ENCODE measurements at regions not wholly inside any gene's neighbourhood (a gene's known extent, or its start where the extent isn't known, plus 50 kb on each side); places are given as distances from the start of the nearest gene placed in this dataset.
"Not testable (repeated sequence)": the region's sequence is repeated elsewhere in the genome, so short reads cannot be mapped to it uniquely, and the experiment has no call there.

DNA sequence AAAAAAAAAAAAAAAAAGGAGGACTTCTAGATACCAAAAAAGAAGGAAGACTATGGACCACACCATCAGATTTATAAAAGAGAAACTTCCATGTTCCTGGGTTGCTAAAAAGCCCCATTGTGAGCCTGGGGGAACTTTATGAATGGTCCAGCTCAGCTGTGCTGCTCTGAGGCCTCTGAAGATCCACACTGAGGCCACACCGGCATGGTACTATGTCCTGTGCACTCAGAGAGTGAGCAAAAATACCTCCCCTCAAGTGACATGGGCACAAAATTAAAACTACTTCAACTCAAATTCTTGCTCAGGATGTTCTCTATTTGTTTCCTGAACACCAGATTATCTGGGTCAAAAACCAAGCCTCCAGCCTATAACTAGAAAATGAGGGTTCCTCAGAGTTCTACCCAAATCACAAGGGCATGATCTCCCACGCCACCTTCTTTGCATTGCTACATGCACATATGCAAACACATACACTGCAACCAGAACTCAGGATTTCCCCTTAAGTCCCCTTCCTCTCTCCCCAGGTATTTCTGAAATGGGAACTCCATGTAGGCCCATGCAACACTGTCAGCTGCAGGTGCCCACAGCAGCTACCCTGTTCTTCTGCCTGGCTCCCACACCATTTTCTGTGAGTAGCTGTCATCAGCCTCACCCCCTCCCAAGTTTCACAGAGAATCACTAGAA lies 94.4 kb downstream of the SH3GLB1 start:
- no peaks in the 10 kb centered on the region for H3K27me3 ChIP-seq (ENCODE audit: control insufficient read depth in 5 of 5, insufficient read depth in 4 of 5, low read length in 5 of 5)
- no peak overlapping the region for H3K4me3 ChIP-seq (ENCODE audit: low read depth in 1 of 5, low read length in 5 of 5)
- H3K9me3 ChIP-seq (ENCODE audit: control insufficient read depth in 5 of 5, low read length in 5 of 5) = peaks cover 0 to 4% (median 0%) of the 10 kb centered on the region in 5 donors
- no peak overlapping the region for H3K27ac ChIP-seq (ENCODE audit: low read depth, low read length)
- peaks cover 0 to 9% (median 5%) of the 10 kb centered on the region in 5 donors for H3K4me1 ChIP-seq (ENCODE audit: control insufficient read depth in 5 of 5, insufficient read depth in 5 of 5, low read length in 5 of 5)
- H3K36me3 ChIP-seq (ENCODE audit: control insufficient read depth in 5 of 5, insufficient read depth in 5 of 5, low read length in 5 of 5) = no peaks in the 10 kb centered on the region
- no peak overlapping the region for H3K9ac ChIP-seq (ENCODE audit: low read length in 5 of 5)

- not testable (repeated sequence) for H3K4me1 ChIP-seq (ENCODE audit: control insufficient read depth in 5 of 5, insufficient read depth in 5 of 5, low read length in 5 of 5); H3K4me3 ChIP-seq (ENCODE audit: low read depth in 1 of 5, low read length in 5 of 5); H3K9me3 ChIP-seq (ENCODE audit: control insufficient read depth in 5 of 5, low read length in 5 of 5); H3K27me3 ChIP-seq (ENCODE audit: control insufficient read depth in 5 of 5, insufficient read depth in 4 of 5, low read length in 5 of 5); H3K27ac ChIP-seq (ENCODE audit: low read depth, low read length); H3K9ac ChIP-seq (ENCODE audit: low read length in 5 of 5); H3K36me3 ChIP-seq (ENCODE audit: control insufficient read depth in 5 of 5, insufficient read depth in 5 of 5, low read length in 5 of 5)
Measured at GRCh38 chr1:86803641-86804040, 99.3 kb downstream of the SH3GLB1 start.

GRCh38 chr1:86805898-86806519 lies 101.6 kb downstream of the SH3GLB1 start:
- not testable (repeated sequence) for H3K27ac ChIP-seq (ENCODE audit: low read depth, low read length); H3K9me3 ChIP-seq (ENCODE audit: control insufficient read depth in 5 of 5, low read length in 5 of 5); H3K4me1 ChIP-seq (ENCODE audit: control insufficient read depth in 5 of 5, insufficient read depth in 5 of 5, low read length in 5 of 5); H3K9ac ChIP-seq (ENCODE audit: low read length in 5 of 5); H3K4me3 ChIP-seq (ENCODE audit: low read depth in 1 of 5, low read length in 5 of 5); H3K36me3 ChIP-seq (ENCODE audit: control insufficient read depth in 5 of 5, insufficient read depth in 5 of 5, low read length in 5 of 5); H3K27me3 ChIP-seq (ENCODE audit: control insufficient read depth in 5 of 5, insufficient read depth in 4 of 5, low read length in 5 of 5)

DNA sequence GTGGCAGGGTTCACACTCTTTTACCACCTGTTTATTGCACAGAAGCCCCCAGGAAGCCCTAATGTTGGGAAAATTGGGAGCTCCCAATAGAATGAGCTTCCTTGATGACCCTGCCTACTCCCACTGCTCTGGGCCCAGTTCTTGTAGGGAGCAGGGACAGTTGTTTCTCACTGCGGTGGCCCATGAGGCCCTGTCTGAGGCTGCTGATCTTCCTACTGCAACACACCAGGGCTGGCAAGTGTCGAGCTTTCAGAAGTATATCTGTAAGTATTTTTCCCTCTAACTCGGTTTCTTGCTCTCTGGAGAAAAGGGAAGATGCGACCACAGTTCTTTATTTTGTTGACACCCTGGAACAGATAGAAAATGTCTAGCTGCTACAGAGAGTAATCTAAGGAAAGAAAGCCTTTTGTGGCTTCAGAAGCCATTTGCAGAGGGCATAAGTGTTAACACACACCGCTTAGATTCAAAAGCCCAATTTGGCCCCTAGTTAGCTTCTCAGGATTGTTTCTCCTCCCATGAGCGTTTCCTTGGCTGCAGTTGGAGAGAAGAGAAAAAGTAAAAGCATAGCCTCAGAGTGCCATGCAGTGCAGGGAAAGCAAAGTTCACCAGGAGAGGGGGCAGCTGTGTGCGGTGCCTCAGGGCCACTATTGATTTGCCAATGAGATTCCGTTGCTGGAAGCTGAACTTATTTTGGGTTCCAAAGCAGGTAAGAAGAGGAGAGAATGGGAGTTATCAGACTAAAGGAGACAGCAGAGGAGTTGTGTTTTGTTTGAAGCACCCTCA lies 102.6 kb downstream of the SELENOF start:
- no peaks in the 10 kb centered on the region for H3K9me3 ChIP-seq (ENCODE audit: control insufficient read depth in 5 of 5, low read length in 5 of 5)
- peaks cover 0 to 12% (median 0%) of the 10 kb centered on the region in 5 donors for H3K4me1 ChIP-seq (ENCODE audit: control insufficient read depth in 5 of 5, insufficient read depth in 5 of 5, low read length in 5 of 5)
- no peaks in the 10 kb centered on the region for H3K36me3 ChIP-seq (ENCODE audit: control insufficient read depth in 5 of 5, insufficient read depth in 5 of 5, low read length in 5 of 5)
- H3K27me3 ChIP-seq (ENCODE audit: control insufficient read depth in 5 of 5, insufficient read depth in 4 of 5, low read length in 5 of 5) = no peaks in the 10 kb centered on the region
- peak overlapping the region in 1 of 5 donors; percentile 38 for H3K9ac ChIP-seq (ENCODE audit: low read length in 5 of 5)
- peak overlapping the region; percentile 25 for H3K27ac ChIP-seq (ENCODE audit: low read depth, low read length)
- H3K4me3 ChIP-seq (ENCODE audit: low read depth in 1 of 5, low read length in 5 of 5) = no peak overlapping the region

GRCh38 chr1:86812286-86812685 lies 101.6 kb downstream of the SELENOF start:
- H3K27me3 ChIP-seq (ENCODE audit: control insufficient read depth in 5 of 5, insufficient read depth in 4 of 5, low read length in 5 of 5) = no peaks in the 10 kb centered on the region
- H3K9ac ChIP-seq (ENCODE audit: low read length in 5 of 5) = no peak overlapping the region
- no peaks in the 10 kb centered on the region for H3K36me3 ChIP-seq (ENCODE audit: control insufficient read depth in 5 of 5, insufficient read depth in 5 of 5, low read length in 5 of 5)
- peaks cover 0 to 12% (median 0%) of the 10 kb centered on the region in 5 donors for H3K4me1 ChIP-seq (ENCODE audit: control insufficient read depth in 5 of 5, insufficient read depth in 5 of 5, low read length in 5 of 5)
- no peak overlapping the region for H3K4me3 ChIP-seq (ENCODE audit: low read depth in 1 of 5, low read length in 5 of 5)
- H3K27ac ChIP-seq (ENCODE audit: low read depth, low read length) = no peak overlapping the region
- H3K9me3 ChIP-seq (ENCODE audit: control insufficient read depth in 5 of 5, low read length in 5 of 5) = no peaks in the 10 kb centered on the region
